ENCODE measurements at regions not wholly inside any gene's neighbourhood (a gene's known extent, or its start where the extent isn't known, plus 50 kb on each side); places are given as distances from the start of the nearest gene placed in this dataset.

DNA sequence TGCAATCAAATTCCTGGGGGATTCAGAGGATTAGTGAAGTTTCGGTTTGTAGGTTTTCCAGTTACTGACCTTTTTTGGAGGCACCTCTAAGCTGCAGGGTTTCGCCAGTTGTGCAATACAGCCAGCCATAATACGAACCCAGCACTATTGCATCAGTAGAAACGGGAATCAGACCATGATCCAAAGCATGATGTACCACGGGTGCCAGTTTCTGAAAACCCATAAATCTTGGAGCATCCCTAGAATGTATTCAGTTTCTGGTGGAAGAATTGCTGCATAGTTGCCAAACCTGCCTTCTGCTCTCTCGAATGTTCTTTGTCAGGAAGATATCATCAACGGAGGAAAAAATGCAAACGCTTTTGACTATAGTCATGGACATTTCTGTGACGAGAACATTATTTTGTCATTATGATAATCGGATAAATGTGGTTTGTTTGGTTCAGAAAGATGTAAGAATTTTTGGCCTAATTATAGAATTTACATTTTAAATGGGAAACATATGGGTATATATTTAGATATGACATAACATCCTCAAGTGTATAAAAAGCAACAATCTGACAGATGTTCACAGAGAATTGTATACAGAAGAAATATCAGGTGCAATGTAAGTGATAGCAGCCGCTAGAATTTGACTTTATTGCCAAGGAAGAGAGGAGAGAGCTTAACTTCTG, 186.2 kb upstream of the PRKCQ start:
- TF ChIP-seq, protein P1, sequence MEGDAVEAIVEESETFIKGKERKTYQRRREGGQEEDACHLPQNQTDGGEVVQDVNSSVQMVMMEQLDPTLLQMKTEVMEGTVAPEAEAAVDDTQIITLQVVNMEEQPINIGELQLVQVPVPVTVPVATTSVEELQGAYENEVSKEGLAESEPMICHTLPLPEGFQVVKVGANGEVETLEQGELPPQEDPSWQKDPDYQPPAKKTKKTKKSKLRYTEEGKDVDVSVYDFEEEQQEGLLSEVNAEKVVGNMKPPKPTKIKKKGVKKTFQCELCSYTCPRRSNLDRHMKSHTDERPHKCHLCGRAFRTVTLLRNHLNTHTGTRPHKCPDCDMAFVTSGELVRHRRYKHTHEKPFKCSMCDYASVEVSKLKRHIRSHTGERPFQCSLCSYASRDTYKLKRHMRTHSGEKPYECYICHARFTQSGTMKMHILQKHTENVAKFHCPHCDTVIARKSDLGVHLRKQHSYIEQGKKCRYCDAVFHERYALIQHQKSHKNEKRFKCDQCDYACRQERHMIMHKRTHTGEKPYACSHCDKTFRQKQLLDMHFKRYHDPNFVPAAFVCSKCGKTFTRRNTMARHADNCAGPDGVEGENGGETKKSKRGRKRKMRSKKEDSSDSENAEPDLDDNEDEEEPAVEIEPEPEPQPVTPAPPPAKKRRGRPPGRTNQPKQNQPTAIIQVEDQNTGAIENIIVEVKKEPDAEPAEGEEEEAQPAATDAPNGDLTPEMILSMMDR (IDR thresholded peaks at IDR 0.05; ENCODE audit: low read depth, low read length) = no peak
- H3K4me3 ChIP-seq (ENCODE audit: low read depth, low read length) = peak overlapping the region; percentile 38

DNA sequence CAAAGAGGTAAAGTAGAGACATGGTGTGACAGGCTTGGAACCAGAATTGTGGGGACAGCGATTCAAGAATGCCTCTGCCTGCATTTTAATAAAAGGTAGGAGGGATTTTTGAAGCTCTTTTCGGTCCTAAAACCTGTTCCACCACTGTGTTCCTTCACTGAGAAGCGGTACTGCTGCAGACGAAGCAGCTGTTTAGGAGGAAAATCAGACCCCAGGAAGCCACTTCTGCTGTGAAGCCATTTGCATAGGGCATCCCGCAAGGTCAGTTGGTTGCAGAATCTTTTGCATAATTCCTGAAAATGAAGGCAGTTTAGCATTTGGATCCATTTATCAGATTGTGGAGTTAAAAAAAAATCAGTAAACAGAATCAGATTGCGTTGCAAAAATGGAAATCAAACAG, 183.3 kb upstream of the PRKCQ start:
- H3K4me3 ChIP-seq (ENCODE audit: low read depth, low read length) = no peak overlapping the region
- TF ChIP-seq, protein P1 (IDR thresholded peaks at IDR 0.05; ENCODE audit: low read depth, low read length) = no peak

DNA sequence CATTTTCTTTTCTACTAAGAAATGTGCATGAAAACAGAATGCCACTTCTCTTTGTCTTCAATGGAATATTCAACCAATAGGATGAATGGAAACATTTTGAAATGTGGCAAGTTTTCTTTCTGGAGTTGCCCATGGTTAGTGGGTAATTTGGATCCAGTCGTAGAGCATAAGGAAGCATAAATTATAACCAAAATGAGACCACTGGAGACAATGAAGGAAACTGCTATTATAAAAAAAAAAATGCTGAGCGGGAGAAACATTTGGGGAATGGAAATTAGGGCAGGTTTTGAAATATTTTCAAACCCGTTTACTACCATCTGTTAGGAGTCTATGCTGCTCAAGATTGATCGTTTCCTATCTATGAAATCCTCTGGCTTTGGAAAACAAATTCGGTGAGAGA, 182.9 kb upstream of the PRKCQ start:
- TF ChIP-seq, protein P1 (IDR thresholded peaks at IDR 0.05; ENCODE audit: low read depth, low read length) = no peak
- no peak overlapping the region for H3K4me3 ChIP-seq (ENCODE audit: low read depth, low read length)

DNA sequence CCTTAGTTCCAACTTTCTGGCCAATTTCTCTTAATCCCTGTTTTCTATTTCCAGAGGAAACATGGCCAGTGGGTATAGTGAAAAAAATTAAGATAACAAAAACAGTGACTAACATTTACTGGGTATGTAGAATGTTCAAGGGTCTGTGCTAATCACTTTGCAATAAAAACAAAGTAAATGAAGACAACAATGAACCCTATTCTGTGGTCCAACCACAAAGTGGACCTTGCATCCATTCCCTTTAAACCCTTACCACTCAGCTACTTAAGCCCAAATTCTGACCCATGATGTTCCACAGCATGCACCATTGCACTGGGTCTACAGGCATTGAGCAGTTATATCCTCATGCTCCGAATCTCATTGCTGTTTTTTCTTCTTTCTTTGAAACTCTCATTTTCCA, 179.9 kb upstream of the PRKCQ start:
- TF ChIP-seq, protein P1 (IDR thresholded peaks at IDR 0.05; ENCODE audit: low read depth, low read length) = no peak

DNA sequence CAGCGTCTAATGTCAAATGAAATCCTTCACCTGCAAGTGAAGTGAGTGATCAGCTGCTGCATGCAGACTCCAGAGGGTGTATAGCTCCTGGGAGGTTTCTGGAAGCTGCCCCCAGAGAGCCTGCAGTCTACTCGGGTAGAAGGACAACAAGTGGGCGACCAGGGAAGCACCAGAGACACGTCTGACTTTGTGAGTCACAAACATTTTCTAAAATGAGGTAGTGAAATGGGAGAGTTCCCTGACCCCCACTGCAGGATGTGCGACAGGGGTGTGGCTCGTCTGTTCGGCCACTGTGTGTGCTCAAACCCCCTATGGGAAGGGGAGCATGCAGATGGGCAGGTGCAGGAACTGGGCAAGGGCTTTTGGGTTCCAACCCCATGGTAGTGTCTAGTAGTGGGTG, 177.1 kb upstream of the PRKCQ start:
- TF ChIP-seq, protein P1 (IDR thresholded peaks at IDR 0.05; ENCODE audit: low read depth, low read length) = no peak
- no peak overlapping the region for H3K4me3 ChIP-seq (ENCODE audit: low read depth, low read length)

More for the DNA sequence above, 179.9 kb upstream of the PRKCQ start:
- H3K4me3 ChIP-seq (ENCODE audit: low read depth, low read length) = no peak overlapping the region

DNA sequence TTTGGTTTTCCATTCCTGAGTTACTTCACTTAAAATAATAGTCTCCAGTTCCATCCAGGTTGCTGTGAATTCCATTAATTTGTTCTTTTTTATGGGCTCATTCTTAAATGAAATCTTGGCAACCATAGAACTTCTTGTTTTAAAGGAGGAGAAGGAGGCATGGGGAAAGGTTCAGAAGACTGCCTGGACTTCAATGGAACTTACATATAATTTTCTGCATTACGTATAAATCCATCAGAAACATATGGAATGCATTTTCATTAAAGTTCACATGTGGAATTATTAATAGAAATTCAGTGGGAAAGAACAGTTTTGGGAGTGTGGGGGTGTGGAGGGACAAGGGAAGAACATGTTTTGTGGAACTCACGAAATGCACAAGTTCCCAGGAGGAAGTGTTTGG, 176.6 kb upstream of the PRKCQ start:
- H3K4me3 ChIP-seq (ENCODE audit: low read depth, low read length) = no peak overlapping the region
- TF ChIP-seq, protein P1 (IDR thresholded peaks at IDR 0.05; ENCODE audit: low read depth, low read length) = no peak

DNA sequence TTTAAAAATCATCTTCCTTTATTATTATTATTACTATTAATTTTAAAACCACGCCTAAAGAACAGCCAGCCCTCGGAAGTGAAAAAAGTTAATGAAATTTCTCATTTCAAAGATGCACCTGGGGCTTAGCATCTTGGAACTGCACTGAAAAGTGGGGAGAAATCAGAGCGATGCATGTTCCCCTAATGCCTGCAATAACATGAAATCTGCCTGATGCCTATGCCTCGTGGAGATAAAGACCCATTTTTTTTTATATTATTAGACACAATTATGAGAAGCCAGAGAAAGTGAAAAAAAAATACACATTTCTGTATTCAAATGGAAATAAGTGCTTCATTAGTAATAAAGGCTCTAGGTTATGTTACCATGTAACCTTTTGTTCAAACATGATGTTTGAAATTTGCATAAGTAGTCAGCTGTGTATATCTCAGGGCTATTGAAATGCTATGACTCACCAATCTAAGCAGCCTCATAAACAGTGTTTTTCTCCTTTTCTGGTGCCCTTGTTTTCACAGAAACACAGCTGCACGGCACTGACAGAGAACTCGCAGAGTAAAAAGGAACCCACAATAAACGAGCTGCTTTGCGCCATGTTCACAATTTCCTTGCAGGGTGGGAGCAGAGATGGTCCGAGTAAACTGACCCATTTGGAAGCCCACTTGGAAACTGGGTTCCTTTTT, 175.8 kb upstream of the PRKCQ start:
- TF ChIP-seq, protein P1 (IDR thresholded peaks at IDR 0.05; ENCODE audit: low read depth, low read length) = no peak

More for the DNA sequence above, 175.8 kb upstream of the PRKCQ start:
- no peak overlapping the region for H3K4me3 ChIP-seq (ENCODE audit: low read depth, low read length)

All from WI38 (cell line).